Ureter (tissue), 1 donor: ENCODE measurements at regions not wholly inside any gene's neighbourhood (a gene's known extent, or its start where the extent isn't known, plus 50 kb on each side); places are given as distances from the start of the nearest gene placed in this dataset.
A peak's percentile ranks its signal among the peaks of the same experiment; 100 is the strongest.

Source experiments
- DNase-seq: peaks from one replicate; pipeline ENCODE4 v3.0.0-alpha.2; 2020; ENCODE audit warnings: low spot score
- donor health status: DM: yes; HTN: yes; CAD: no.

GRCh38 chr10:123526356-123527064 lies 139.6 kb upstream of the GPR26 start:
- peak; percentile 31 for DNase-seq

GRCh38 chr10:123527151-123527550 lies 139.0 kb upstream of the GPR26 start:
- DNase-seq = peak; percentile 7

GRCh38 chr10:123529146-123529760 lies 136.9 kb upstream of the GPR26 start:
- peak; percentile 34 for DNase-seq

DNA sequence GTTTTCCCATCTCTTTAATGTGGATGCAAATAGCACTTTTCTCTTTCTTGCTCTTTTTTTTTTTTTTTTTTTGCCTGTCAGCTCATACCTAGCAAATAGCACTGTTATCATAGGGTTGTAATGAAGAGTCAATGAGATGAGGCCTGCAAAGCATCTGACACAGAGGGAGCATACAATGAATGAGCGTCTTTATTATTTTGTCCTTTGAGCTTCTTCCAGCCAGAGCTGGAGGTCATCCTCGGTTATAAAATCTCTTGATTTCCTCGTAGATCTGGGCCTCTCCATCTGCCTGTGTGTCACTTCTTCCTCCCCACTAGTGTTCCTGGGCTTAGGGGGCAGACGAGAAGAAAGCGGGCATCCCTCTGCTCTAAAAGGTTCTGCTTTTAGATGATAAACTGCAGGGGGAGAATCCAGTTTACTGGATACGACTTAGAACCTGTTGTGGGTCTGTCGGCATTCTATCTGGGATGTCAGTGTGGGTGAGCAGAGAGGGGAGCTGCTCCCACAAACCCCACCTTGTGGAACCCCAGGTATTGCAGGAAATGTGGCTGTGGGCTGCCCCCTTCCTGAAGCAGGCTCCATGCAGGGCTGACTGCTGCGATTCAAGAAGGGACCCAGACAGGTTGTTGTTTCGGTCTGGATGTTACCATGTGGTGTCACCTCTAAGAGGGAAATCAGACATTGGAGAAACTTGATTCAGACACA lies 135.8 kb upstream of the GPR26 start:
- peak; percentile 12 for DNase-seq

DNA sequence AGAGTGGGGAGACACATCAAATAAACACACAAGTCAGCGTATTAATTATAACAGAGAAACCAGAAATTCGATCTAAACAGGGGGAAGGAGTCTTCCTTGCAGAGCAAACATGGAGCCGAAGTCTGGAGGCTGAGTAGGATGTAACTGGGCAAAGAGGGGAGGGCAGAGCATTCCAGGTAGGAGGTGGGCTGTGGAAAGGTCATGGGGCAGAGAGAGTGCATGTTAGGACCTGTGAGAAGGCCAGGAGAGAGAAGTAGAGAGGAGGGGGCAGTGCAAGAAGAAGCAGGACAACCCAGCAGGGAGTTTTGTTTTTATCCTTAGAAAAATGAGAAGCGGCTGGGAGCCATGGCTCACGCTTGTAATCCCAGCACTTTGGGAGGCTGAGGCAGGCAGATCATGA lies 130.8 kb upstream of the GPR26 start:
- DNase-seq = no peak

DNA sequence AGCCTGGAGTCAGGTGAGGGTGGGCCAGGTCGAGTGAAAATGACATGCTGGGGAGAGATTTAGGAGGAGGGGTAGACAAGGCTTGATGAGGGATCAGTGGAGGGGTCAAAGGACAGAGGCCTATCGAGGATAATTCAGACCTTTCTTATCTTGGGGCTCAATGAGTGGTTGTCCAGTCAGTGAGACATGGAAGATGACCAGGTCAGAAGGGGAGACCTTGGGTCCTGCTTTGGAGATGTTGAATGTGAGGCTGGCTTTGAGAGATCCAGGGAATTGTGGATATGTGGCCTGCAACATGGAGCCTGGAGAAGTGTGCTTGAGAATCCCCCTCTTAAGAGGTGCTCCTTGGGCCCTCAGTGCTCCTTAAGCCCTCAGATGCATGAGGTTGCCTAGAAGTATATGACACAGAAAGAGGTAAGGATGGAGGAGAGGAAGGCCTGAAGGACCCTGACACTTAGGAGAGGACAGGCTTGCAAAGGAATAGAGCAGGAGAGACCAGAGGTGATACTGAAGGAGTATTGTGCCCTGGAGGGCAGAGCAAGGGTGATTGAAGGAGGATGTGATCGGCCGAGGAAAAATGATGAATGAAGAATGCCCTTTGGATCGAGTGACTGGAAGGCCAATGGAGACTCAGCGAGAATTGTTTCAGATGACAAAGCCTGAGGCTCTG lies 129.8 kb upstream of the GPR26 start:
- peak; percentile 10 for DNase-seq

DNA sequence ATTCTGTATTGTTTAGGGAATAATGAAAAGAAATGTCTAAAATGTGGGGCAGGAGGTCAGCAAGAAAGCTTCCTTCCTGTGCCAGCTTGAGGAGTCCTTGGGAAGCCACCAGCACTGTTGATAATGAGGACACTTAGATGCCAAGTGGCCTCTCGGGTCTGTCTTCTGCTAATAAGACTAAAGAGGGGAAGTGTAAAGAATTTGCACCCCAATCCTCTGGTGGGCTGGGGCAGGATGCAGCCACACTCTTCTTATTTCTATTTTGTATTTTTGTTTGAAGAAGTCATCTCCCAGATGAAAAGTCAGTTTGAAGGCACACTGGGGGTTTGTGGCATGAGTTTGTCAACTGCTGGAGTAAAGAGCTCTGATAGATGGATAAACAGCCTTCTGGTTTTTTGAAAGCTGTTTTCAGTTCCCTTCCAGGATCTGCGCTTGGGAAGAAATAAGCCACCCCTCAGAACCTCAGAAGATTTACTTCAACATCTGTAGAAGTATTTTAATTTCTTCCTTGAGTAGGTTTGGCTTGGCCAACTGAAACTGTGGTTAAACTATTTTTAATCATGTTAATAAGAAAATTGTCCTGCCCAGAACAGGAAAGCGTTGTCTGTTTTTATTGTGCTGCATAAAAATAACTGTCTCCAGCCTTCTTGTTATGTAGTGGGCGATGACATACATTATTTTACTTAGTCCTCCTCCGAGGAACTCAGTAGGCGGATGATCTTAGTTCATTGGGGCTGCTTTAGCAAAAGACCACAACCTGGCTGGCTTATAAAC lies 128.8 kb upstream of the GPR26 start:
- peak; percentile 25 for DNase-seq

- peak; percentile 23 for DNase-seq
Observed at GRCh38 chr10:123538401-123539320, 127.5 kb upstream of the GPR26 start.

DNA sequence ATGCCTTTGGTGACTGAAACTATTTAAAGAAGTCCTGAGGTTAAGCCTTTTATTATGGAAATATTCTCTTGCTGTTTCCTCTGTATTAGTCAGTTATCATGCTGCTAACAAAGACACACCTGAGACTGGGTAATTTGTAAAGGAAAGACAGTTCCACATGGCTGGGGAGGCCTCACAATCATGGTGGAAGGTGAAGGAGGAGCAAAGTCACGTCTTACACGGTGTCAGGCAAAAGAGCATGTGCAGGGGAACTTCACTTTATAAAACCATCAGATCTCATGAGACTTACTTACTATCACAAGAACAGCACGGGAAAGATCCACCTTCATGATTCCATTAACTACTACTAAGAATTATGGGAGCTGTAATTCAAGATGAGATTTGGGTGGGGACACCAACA lies 121.2 kb upstream of the GPR26 start:
- DNase-seq = no peak

DNA sequence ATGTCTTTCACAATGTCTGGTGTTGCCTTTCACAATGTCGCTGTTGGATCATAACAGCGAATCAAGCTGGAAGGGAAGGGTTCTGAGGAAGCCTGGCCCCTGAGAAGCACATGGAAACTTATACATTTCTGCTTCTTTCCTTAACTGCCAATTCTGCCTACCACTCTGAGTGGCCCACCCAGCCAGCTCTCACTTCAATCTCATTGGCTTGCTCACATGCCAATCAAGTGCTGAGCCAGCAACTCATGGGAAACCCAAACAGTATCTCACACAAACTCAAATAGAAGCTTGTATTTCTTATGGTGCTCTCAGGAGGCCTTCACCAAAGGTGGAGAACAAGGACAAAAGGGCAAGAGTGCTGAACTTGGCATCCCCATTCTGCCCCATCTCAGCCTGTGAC lies 117.4 kb upstream of the GPR26 start:
- DNase-seq = no peak

- no peak for DNase-seq
Observed at GRCh38 chr10:123549761-123550454, 116.2 kb upstream of the GPR26 start.

GRCh38 chr10:123550675-123551096 lies 115.5 kb upstream of the GPR26 start:
- peak; percentile 14 for DNase-seq

- DNase-seq = peak; percentile 34
Observed at GRCh38 chr10:123551259-123551658, 114.9 kb upstream of the GPR26 start.

- peak; percentile 8 for DNase-seq
Observed at GRCh38 chr10:123552760-123553554, 113.2 kb upstream of the GPR26 start.

GRCh38 chr10:123553810-123554430 lies 112.2 kb upstream of the GPR26 start:
- DNase-seq = peak; percentile 35

- no peak for DNase-seq
Observed at GRCh38 chr10:123554656-123555055, 111.5 kb upstream of the GPR26 start.

DNA sequence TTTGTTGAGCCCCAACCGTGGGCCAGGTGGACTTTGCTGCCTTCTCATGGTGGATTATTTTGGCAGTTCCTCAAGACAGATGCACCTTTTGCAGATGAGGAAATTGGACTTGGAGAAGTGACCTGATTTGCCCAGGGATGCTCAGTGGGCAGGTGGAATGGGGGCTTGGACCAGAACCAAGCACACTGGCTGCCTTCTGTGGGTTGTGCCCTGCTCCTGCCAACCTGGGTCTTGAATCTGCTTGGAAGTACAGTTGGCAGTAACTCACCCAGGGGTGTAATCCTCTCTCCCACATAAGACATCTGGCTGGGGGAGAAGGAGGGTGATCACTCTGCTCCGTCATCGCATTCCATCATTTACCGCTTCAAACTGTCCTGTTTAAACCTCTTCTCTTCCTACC lies 110.5 kb upstream of the GPR26 start:
- DNase-seq = no peak

GRCh38 chr10:123556049-123556448 lies 110.1 kb upstream of the GPR26 start:
- DNase-seq = no peak

- no peak for DNase-seq
Observed at GRCh38 chr10:123556736-123557135, 109.4 kb upstream of the GPR26 start.
